ENCODE measurements at regions not wholly inside any gene's neighbourhood (a gene's known extent, or its start where the extent isn't known, plus 50 kb on each side); places are given as distances from the start of the nearest gene placed in this dataset.
"Not testable (repeated sequence)": the region's sequence is repeated elsewhere in the genome, so short reads cannot be mapped to it uniquely, and the experiment has no call there.

DNA sequence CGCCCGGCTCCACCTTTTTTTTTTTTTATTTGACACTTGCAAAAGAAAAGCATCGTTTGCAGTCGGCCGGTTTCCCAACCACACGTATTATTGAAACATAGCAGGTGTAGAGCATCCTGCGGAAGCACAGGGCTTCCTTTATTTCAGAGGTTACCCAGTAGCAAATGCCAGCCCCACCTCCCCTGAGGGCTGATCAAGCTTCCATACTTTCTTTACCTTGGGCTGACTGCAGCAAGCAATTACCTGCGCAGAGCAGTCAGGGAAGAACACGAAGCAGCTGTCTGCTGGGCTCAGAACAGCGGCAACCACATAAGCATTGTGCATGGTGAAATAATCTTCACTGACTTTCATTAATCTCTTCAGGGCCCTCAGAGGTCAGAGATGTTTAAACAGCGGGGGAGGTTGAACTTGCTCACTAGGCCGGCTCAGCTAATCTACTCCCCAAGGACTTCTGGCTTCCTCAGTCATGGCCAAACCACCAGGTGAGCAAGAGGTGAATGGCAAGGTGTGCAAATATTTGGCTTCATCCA, 784.7 kb upstream of the AUTS2 start:
- DNase-seq: no peak

DNA sequence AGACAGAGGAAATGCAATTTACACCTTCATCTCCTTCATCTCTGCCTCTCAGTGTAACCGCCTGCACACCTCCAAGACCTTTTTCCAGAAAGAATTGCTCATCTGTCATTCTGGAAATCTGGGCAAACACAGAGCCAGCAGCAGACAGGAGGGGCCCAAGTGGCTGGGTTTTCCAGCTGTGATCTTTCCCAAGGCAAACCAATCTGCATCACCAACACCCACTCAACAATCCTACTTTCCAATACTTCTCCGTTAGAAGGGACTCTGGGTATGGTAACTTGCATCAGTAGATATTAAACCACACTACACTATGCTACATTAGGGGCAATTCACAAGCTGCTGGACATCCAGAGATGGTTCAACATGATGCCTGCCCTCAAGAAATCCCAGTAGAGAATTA, 781.8 kb upstream of the AUTS2 start:
- DNase-seq: no peak

DNA sequence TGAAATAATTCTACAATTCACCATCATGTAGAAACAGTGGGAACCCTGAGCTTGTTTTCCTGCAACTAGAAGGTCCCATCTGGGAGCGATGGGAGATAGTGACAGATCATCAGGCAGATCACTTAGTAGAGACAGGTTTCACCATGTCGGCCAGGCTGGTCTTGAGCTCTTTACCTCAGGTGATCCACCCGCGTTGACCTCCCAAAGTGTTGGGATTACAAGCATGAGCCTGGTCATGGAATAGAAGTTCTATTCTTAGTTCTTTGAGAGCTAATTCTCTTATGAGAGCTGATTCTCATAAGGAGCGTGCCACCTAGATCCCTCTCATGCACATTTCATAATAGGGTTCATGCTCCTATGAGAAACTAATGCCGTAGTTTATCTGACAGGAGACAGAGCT, 778.0 kb upstream of the AUTS2 start:
- no peak for DNase-seq

DNA sequence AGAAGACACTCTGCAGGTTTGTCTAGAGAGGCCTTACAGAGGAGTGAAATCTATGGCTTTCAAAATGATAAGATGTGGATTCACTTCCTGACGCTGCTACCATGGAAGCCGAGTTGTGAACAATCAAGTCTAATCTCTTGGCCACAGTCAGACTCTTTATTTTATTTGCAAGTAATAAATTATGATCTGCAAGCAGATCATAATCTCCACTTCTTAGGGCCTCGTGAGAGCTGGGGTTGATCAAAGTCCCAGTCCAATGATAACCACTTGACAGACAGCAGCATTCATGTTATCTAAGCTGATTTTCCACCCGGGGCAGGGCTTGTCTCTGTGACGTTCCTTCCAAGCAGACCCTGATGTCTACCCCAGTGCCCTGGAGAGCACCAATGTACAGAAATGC, 776.4 kb upstream of the AUTS2 start:
- DNase-seq: no peak

DNA sequence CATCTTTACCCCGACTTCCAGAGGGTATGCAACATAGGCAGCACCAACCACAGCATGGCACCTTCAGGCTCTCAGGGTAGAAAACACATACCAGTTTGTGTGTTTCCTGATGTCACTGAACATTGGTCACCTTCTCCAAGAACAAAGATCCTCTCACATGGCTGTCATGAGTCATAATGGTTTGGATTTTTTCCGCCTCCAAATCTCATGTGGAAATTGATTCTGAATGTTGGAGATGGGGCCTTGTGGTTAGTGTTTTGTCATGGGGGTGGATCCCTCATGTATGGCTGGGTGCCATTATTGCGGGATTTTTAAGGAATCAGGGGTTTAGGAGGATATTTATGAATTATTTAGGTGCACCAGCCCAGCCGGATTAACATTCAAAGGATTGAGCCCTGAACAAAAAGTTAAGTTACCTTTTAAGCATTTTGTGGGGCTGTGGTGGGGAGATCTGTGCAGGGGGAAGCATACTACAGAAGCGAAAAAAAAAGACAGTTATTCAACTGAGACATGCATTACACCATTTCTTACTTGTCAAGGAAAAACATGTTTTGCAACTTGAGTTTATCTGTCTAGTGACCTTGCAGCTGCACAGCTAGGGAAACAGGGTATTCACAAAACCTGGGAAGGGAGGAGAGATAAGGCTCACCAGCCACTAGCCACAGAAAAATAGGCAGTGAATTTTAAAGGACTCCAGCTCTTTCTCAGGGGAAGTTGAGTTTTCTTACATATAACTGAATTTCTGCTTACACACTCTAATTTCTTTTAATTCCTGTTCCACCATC, 774.1 kb upstream of the AUTS2 start:
- no peak for DNase-seq

DNA sequence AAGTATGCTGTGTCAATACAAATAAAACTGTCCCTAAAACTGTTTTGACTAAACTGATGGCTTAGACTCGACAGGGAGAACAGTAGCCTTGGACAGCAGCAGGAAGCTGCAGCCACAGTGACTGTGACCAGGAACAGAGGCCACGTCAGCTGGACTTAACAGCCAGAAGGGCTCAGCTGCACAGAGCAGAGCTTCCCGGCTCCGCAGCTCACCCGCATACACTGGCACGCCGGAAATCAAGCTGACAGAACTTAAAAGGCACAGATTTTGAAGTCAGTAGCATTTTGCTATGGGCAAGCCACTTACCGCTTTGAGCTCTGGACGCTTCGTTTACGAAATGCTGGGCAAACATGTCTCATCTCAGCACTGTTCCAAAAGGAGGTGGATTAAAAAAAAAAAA, 769.7 kb upstream of the AUTS2 start:
- DNase-seq: no peak

DNA sequence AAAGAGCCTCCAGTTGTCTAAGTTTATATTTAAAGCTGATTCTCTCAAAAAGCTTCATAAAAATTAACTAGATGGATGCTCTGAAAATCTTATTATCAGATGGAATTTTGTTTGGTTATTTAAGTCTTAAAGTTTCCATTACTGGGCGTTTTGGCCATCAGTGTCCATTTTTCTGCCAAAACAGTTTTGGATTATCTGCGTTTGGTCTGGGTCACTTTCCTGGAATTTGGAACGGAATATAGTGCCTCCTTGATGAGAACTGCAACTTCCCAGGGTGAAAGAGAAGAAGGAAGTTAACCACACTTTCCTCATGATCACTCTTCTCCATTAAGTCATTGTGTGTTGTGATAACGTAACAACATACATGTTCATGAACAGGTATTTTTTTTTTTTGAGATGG, 764.9 kb upstream of the AUTS2 start:
- no peak for DNase-seq

DNA sequence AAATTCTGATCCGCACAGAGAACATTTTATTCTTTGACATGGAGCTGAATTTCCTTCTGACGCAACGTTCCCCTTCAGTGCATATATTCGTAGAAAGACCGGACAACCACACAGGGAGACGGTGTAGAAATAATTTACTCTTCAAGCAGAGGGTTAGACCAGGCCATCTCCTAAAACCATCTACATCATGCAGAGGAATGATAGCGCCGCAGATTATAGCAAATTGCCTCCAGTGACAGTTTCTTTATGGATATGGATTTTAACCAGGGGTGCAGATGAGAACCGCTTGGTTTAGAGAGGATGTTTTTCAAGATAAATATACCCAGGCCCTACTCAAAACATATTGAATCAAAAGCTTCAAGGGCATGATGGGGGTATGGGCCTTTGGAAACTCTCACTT, 759.3 kb upstream of the AUTS2 start:
- no peak for DNase-seq

DNA sequence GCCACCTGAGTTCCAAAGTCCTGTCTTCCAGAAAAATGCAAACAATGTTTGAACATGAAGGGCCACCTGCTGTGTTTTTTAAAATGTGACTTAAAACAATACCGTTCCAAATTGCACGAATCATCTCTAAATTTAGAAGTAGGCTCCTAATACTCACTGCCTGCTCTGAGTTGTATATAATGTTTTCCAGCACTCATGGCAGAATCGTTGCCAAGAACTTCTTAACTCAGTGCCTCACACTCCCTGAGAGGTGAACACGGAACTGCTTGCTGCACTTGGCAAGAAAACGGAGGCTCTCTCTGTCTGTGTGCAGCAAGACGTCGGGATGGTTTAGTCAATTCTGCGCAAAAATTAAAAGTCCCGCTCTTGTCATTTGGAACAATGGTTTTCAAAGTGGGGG, 757.3 kb upstream of the AUTS2 start:
- no peak for DNase-seq

DNA sequence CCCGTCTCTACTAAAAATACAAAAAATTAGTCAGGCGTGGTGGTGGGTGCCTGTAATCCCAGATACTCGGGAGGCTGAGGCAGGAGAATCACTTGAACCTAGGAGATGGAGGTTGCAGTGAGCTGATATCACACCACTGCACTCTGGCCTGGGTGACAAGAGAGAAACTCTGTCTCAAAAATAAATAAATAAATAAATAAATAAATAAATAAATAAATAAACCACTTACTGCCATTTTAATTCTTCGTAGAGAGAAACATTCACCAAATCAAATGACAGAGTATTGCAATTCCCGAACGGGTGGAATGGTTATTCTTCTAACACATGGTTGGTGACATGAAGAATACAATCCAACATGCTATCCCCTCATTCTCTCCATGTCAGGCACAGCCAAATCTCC, 754.3 kb upstream of the AUTS2 start:
- DNase-seq: not testable (repeated sequence)

DNA sequence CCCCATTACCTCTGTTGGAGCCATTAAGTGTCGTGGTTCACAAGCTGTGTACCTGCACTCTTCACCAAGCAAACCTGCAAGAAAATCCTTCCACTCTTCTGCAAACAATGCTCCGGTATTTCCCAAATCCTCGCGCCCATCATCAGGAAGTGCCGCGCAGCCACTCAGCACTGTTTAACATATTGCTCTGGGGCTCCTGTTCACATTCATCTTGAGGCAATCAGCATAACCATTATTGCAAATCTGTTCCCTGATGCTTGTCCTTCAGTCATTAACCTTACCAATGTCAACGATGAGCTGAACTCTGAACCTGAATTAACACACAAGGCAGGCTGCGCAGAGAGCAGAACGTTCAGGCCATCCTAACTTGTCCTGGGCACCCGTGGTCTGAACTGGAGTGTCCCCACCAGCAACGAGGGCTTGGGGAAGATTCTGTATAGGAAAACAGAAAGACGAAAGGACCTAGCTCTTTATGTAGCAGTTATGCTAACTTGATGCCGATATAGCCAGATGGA, 751.4 kb upstream of the AUTS2 start:
- DNase-seq: no peak

DNA sequence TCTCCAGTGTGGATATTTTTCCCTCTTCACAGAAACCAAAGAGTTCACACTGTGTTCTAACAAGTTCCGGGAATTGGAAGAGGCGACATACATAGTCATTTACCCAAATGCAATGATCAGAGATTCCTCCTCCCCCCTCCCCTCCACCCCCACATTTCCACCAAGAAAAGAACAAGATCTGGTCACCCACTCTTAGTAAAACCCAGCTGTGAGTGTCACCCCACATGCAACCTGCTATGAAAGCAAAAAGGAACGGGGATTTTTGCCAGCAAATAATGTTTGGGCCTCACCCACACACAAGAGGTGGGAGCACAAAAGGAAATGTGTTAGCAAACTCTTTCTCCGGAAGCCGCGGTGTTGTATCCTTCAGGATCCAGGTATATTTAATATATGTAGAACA, 745.0 kb upstream of the AUTS2 start:
- no peak for DNase-seq

DNA sequence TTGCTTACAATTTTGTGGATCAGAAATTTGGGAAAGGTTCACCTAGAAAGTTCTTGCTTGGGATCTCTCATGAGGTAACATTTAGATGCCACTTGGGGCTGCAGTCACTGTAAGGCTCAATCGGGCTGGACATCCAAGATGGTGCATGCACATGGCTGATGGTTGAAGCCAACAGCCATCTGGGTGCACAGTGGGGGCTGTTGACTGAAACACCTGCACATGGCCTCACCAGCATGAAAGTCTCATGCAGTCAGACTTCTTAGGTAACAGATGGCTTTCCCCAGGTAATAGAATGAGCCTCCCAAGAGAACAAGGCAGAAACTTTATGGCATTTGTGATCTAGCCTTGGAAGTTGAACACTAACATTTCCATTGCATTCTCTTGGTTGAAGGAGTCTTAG, 740.7 kb upstream of the AUTS2 start:
- no peak for DNase-seq

DNA sequence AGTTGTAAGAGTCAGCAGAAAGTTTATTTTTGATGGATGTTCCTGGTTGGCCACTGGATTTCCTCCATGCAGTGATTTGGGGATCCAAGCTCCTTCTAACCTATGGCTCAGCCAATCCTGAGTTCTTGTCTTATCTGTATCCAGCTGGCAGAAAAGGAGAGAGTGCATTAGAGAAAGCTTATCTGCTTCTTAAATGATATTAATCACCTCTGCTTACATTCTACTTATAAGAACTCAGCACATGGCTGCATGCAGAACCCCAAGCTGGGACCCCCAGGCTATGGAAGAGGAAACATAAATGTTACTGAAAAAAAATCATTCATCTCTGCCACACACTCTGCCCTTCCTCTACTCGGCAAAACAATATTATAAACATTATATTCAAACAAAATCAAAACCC, 739.8 kb upstream of the AUTS2 start:
- DNase-seq: no peak

DNA sequence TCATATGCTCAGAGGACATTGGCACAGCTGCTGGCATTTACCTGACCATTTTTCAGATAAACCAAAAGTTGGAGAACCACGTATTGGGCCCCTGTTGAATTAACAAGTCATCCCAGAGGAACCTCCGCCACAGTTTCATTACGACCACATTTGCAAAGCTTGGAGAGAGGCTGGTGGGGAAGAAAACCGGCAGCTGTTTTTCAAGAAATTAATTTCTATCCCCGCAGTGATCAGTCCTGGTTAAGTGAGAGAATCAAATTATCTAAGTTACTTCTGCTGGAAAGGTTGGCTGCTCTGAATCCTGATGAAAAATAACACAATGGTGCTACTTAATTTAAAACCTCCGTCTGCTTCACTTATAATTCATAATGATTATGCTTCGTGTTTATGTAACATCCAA, 737.1 kb upstream of the AUTS2 start:
- DNase-seq: no peak

DNA sequence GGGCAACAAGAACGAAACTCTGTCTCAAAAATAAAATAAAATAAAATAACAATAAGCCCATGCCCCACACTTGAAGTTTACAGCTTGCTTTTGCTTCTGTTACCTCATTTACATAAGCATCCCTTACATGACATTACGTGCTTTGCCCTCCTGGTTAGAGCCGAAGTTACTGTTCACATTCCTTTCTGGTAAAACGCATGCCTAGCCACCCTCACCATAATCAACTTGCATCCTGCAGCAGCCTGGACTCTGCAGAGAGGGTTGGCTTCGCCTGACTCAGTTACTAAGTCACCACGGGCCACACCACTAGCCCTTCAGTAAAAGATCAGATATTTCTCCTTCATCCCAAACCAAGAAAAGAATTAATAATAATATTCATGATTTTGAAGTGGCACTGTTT, 736.0 kb upstream of the AUTS2 start:
- DNase-seq: no peak

DNA sequence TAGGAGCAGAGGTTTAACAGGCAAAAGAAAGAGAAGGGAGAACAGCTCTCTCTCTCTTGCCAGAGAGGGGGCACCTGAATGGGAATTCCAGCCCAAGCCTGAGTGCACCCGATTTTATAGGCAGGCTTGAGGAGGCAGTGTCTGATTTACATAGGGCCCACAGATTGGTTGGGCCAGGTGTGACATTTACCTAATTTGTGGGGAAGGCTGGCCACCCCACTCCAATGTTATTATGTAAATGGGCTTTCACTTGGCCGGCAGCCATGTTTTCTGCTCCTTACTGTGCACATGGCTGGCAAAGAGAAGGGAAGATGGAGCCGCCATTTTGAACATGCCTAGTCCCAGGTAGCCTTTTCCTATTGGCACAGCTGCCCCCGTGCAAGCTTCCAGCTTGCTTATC, 735.5 kb upstream of the AUTS2 start:
- no peak for DNase-seq

DNA sequence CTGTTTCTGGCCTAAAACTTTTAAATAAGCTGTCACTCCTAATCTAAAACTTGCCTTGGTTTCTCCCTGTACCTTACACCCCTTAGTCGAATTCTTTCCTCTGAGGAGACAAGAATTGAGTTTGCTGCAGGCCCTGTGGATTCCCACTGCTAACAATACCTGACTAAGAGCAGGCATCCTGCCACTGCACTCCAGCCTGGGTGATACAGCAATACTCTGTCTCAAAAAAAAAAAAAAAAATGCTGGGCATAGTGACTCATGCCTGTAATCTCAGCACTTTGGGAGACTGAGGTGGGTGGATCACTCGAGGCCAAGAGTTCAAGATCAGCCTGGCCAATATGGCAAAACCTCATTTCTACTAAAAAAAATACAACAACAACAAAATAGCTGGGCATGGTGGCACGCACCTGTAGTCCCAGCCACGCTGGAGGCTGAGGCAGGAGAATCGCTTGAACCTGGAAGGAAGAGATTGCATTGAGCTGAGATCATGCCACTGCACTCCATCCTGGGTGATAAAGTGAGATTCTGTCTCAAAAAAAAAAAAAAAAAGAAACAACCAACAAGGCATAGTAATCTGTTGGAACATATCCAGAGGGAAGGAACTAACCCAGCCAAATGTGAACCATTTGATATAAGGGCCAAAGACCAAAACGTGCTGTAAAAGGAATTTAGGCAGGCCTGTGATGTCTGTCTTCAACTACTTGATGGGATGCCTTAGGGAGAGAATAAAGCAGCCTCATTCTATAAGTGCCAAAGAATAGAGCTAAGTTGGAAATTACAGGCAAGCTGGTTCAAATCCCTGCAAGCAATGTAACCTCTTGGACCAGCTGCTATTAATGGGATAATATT, 732.7 kb upstream of the AUTS2 start:
- no peak for DNase-seq

DNA sequence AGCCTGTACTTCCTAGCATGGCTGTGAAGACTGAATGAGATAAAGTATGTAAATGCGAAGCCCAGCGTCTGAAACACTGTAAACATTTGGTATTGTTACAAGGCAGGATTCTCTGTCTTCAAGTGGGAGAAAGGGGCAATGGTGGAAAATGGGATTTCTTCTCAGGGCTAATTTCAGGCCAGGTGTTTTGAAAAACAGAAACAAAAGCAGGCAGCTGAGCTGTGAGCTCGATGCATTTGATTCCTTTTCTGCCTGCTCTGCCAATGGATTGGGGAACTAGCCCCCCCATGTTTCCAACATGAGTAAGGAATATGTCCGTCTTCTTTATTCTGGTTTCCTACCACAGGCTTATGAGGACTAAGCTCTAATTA, 732.1 kb upstream of the AUTS2 start:
- no peak for DNase-seq

DNA sequence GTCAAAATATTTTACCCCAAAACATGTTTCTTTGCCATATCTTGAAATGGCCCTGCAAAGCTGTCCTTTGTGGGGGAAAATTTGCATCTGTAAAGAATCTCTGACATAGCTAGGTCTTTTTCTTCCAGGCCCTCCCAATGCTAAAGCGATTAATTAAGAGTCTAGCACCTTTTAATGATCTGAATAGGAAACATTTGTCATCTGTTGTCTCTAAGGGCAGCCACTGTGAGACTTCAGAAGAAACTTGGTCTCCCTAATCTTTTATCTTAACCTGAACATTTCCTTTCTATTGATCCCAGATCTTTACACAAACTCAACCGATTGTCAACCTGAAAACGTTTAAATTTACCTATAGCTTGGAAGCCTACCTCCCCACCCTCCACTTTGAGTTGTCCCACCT, 731.6 kb upstream of the AUTS2 start:
- DNase-seq: not testable (repeated sequence)

DNA sequence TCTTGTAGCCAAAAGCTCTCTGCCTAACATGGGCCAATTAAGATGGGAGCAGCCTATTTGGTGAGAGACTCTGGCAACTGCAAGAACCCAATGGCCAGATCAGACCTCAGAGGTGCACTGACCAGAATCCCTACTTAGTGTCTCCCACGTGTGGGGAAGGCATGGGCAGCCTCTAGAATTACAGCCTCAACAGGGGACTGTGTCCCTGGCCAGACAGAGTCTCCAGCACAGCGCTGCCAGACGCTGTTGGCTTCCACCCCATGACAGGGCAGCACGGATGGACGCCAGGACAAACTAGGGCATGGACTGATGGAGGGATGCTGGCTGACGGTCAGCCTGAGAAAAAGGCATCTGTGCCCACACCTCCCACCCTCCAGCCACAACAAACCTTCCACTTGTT, 729.3 kb upstream of the AUTS2 start:
- no peak for DNase-seq

DNA sequence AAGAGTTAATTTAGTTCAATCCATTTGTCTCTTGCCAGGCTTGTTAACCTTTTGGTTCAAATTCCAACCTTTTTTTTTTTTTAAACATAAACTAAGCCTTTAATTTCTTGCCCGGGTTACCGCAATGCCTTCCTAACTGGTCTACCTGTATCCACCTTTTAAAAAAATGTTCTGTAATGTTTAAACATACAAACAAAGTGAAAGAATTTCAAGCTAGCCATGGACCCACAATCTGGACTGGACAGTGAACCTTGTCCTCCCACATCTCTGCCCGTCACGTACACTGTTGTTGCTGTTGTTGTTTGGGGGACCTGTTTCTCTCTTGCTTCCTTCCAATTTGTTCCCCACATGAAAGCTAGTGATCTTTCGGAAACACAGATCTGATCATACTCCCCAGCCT, 724.7 kb upstream of the AUTS2 start:
- DNase-seq: no peak

DNA sequence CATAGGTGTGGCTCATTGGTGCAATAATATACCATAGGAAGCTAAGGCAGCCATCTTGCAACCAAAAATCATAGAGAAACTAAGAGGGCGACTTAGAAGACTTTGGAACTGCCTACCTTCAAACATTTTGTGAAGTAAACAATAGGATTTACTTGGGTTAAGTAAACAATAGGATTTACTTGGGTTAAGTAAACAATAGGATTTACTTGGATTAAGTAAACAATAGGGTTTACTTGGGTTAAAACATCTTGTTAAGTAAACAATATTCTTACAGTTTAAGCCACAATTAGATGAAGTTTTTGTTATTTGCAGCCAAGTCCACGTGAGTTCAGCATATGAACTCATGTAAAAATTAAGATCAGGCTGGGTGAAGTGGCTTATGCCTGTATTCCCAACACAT, 722.4 kb upstream of the AUTS2 start:
- DNase-seq: no peak

DNA sequence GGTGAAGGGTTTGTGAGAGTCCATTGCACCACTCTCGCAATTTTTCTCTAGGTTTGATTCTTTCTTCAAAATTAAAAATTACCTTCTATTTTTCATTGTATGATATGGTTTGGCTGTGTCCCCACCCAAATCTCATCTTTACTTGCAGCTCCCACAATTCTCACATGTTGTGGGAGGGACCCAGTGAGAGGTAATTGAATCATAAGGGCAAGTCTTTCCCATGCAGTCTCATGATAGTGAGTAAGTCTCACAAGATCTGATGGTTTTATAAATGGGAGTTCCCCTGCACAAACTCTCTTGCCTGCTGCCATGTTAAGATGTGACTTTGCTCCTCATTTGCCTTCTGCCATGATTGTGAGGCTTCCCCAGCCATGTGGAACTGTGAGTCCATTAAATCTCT, 711.2 kb upstream of the AUTS2 start:
- not testable (repeated sequence) for DNase-seq

All from activated T-cell treated with anti-CD3 and anti-CD28 coated beads for 4 hours (primary cell).